ENCODE measurements at regions not wholly inside any gene's neighbourhood (a gene's known extent, or its start where the extent isn't known, plus 50 kb on each side); places are given as distances from the start of the nearest gene placed in this dataset.
"Not testable (repeated sequence)": the region's sequence is repeated elsewhere in the genome, so short reads cannot be mapped to it uniquely, and the experiment has no call there.

DNA sequence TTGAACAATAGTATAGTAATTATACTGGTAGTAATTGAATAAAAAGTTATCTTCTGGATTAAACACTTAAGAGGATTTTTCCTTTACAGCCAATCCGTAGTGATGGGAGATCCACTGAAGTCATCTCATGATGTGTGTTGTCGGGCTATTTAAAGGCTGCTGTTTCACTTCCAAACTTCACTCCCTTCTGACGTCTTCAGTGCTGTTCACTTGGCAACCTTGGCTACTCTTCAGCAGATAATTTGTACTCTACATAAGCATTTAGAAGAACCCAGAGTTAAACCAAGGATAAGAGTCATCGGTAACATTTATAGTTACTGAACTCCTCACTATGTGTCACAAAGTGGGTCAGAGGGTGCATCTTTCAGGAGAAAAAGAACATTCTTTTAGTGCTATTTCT lies 179.1 kb upstream of the EYA4 start:
- DNase-seq (ENCODE audit: low read depth in 1 of 2, low spot score in 2 of 2): no peak
- H3K4me3 ChIP-seq: no peak overlapping the region

GRCh38 chr6:133062696-133063306 lies 178.4 kb upstream of the EYA4 start:
- no peak for DNase-seq (ENCODE audit: low read depth in 1 of 2, low spot score in 2 of 2)
- Histone ChIP-seq H3K27me3 (replicated peaks) (peaks cover 2% of the 10 kb centered on the region; the same call in 1 of the 2 replicates), H3K27ac (no peak overlapping the region), H3K4me3 (no peak overlapping the region), H3K36me3 (no peaks in the 10 kb centered on the region), H3K4me1 (replicated peaks) (no peaks in the 10 kb centered on the region), H3K9me3 (replicated peaks) (no peaks in the 10 kb centered on the region)

More for the DNA sequence above, 179.1 kb upstream of the EYA4 start:
- Histone ChIP-seq H3K36me3 (no peaks in the 10 kb centered on the region), H3K27me3 (replicated peaks) (peaks cover 2% of the 10 kb centered on the region; the same call in 1 of the 2 replicates), H3K9me3 (replicated peaks) (no peaks in the 10 kb centered on the region), H3K4me1 (replicated peaks) (no peaks in the 10 kb centered on the region), H3K27ac (no peak overlapping the region)

DNA sequence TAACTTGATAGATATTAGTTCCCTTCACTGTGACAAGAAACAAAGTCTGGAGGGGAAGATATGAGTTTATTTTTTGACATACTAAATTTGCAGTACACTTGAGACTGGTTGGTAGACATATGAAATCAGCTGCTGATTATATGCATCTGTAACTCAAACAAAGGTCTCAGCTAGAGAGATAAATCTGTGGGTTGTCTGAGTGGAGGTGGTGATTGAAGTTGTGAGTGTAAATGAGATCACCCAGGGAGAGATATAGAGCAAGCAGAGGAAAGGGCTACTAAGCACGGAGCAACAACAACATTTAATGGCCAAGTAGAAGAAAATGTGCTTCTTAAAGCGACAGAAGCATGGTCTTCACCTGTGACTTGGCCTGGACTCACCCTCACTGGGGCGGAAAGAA lies 173.2 kb upstream of the EYA4 start:
- Histone ChIP-seq H3K27me3 (replicated peaks) (no peaks in the 10 kb centered on the region; the same call in 1 of the 2 replicates), H3K36me3 (no peaks in the 10 kb centered on the region), H3K9me3 (replicated peaks) (no peaks in the 10 kb centered on the region), H3K27ac (no peak overlapping the region), H3K4me3 (no peak overlapping the region), H3K4me1 (replicated peaks) (no peaks in the 10 kb centered on the region)
- DNase-seq (ENCODE audit: low read depth in 1 of 2, low spot score in 2 of 2): no peak

DNA sequence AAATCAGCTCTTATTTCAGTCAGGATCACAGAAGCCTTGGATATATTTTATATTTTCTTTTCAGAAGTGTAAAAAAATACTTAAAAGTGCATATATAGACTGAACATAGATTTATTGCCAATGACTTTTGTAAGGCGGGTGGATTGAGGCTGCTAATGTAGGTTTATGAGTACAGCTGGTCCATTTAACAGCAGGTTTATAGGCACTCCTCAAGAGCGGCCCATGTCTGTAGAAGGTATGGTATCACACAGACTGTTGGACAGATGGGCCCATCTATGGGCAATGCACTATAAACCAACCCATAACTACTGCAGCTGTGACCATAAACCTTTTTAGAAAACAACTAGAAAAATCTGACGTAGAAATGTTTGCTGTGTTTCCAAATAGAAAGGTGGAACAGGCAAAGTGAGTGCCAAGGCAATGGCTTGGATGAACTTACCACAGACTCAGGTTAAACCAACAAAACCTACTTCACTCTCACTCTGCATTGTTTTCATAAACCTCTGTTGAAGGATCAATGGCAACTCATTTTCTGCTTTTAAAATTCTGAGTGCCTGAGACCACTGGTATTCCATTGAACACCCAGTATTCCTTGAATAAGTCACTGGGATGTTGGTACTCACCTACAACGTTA lies 170.6 kb upstream of the EYA4 start:
- H3K27ac ChIP-seq: no peak overlapping the region
- no peak overlapping the region for H3K4me3 ChIP-seq
- H3K36me3 ChIP-seq: no peaks in the 10 kb centered on the region
- DNase-seq (ENCODE audit: low read depth in 1 of 2, low spot score in 2 of 2): no peak
- H3K9me3 ChIP-seq (replicated peaks): no peaks in the 10 kb centered on the region
- H3K4me1 ChIP-seq (replicated peaks): no peaks in the 10 kb centered on the region
- H3K27me3 ChIP-seq (replicated peaks): 0 out of 2 replicates have a peak, but pooled peaks cover 2% of the 10 kb centered on the region

DNA sequence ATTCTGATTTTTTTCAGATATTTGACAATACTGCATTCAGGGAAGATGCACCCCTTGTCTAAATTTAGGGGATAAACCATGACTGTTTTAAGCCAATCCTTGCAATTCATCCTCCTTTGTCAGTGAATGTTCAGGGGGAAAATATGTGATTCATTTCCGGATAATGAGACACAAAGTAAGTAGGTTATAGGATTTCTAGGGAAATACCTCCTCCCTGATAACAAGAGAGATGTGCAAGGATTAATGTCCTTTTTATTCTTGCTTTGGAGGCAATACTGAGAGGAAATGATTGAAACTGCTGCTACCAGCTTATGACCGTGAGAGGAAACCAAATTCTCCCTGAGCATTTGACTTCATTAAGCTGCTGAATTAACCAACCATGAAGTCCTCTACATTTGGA lies 161.3 kb upstream of the EYA4 start:
- DNase-seq (ENCODE audit: low read depth in 1 of 2, low spot score in 2 of 2): no peak
- no peaks in the 10 kb centered on the region for H3K4me1 ChIP-seq (replicated peaks)
- no peaks in the 10 kb centered on the region for H3K9me3 ChIP-seq (replicated peaks)
- H3K4me3 ChIP-seq: no peak overlapping the region
- no peaks in the 10 kb centered on the region for H3K36me3 ChIP-seq
- H3K27ac ChIP-seq: no peak overlapping the region
- 0 out of 2 replicates have a peak, but pooled peaks cover 2% of the 10 kb centered on the region for H3K27me3 ChIP-seq (replicated peaks)

- H3K4me3 ChIP-seq: no peak overlapping the region
- H3K36me3 ChIP-seq: no peaks in the 10 kb centered on the region
- H3K4me1 ChIP-seq (replicated peaks): no peaks in the 10 kb centered on the region
- no peaks in the 10 kb centered on the region for H3K9me3 ChIP-seq (replicated peaks)
- H3K27ac ChIP-seq: no peak overlapping the region
- no peaks in the 10 kb centered on the region for H3K27me3 ChIP-seq (replicated peaks)
- no peak for DNase-seq (ENCODE audit: low read depth in 1 of 2, low spot score in 2 of 2)
These were observed 157.7 kb upstream of the EYA4 start for GRCh38 chr6:133083248-133083967.

DNA sequence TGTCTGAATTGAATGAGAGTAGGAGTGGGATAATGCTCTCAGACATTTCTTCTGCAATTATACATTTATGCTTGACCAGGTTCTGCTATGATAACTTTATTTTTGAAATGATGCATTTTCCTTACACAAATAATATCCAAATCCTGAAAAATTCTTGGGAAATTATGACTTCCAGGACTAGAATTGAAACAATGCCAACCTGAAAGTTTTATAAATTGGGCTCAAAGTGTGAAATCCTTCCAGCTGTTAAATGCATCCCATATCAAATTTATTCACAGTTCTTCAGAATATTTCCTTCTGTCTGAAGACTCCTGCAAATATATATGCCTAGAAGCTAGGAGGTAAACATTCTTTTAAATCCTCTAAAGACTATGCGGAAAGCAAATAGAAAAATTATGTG lies 155.7 kb upstream of the EYA4 start:
- no peaks in the 10 kb centered on the region for H3K27me3 ChIP-seq (replicated peaks)

GRCh38 chr6:133085896-133086295 lies 155.3 kb upstream of the EYA4 start:
- no peaks in the 10 kb centered on the region for H3K4me1 ChIP-seq (replicated peaks)
- no peaks in the 10 kb centered on the region for H3K9me3 ChIP-seq (replicated peaks)
- no peak overlapping the region for H3K4me3 ChIP-seq
- no peak overlapping the region for H3K27ac ChIP-seq
- no peak for DNase-seq (ENCODE audit: low read depth in 1 of 2, low spot score in 2 of 2)
- H3K36me3 ChIP-seq: no peaks in the 10 kb centered on the region
- H3K27me3 ChIP-seq (replicated peaks): no peaks in the 10 kb centered on the region

More for the DNA sequence above, 155.7 kb upstream of the EYA4 start:
- no peak for DNase-seq (ENCODE audit: low read depth in 1 of 2, low spot score in 2 of 2)
- Histone ChIP-seq H3K9me3 (replicated peaks) (no peaks in the 10 kb centered on the region), H3K4me3 (no peak overlapping the region), H3K4me1 (replicated peaks) (no peaks in the 10 kb centered on the region), H3K36me3 (no peaks in the 10 kb centered on the region), H3K27ac (no peak overlapping the region)

GRCh38 chr6:133088931-133089695 lies 152.0 kb upstream of the EYA4 start:
- Histone ChIP-seq H3K4me1 (replicated peaks) (no peaks in the 10 kb centered on the region), H3K9me3 (replicated peaks) (no peaks in the 10 kb centered on the region), H3K27ac (no peak overlapping the region), H3K27me3 (replicated peaks) (no peaks in the 10 kb centered on the region), H3K4me3 (no peak overlapping the region), H3K36me3 (no peaks in the 10 kb centered on the region)
- DNase-seq (ENCODE audit: low read depth in 1 of 2, low spot score in 2 of 2): no peak

GRCh38 chr6:133092199-133092598 lies 149.0 kb upstream of the EYA4 start:
- no peaks in the 10 kb centered on the region for H3K9me3 ChIP-seq (replicated peaks)
- no peaks in the 10 kb centered on the region for H3K4me1 ChIP-seq (replicated peaks)
- no peaks in the 10 kb centered on the region for H3K36me3 ChIP-seq
- no peaks in the 10 kb centered on the region for H3K27me3 ChIP-seq (replicated peaks)
- no peak overlapping the region for H3K4me3 ChIP-seq
- no peak for DNase-seq (ENCODE audit: low read depth in 1 of 2, low spot score in 2 of 2)
- H3K27ac ChIP-seq: no peak overlapping the region

DNA sequence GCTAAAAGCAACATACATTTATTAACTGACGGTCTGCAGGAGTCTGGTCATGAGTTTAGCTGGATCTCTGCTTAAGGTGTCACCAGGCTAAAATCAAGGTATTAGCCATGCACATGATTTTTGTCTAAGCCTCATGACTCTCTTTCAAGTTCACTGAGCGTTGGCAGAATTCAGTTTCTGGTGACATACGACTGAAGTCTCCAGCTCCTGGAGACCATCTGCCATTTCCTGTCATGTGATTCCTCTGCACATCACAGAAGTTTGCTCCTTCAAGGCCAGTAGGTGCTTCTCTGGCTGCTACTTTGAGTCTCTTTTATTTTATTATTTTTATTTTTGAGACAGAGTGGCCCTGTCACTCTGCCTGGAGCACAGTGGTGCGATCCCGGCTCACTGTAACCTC lies 148.4 kb upstream of the EYA4 start:
- Histone ChIP-seq H3K36me3 (no peaks in the 10 kb centered on the region), H3K4me3 (no peak overlapping the region), H3K27me3 (replicated peaks) (no peaks in the 10 kb centered on the region), H3K4me1 (replicated peaks) (no peaks in the 10 kb centered on the region), H3K27ac (no peak overlapping the region), H3K9me3 (replicated peaks) (no peaks in the 10 kb centered on the region)
- DNase-seq (ENCODE audit: low read depth in 1 of 2, low spot score in 2 of 2): no peak

GRCh38 chr6:133093211-133093610 lies 147.9 kb upstream of the EYA4 start:
- not testable (repeated sequence) for H3K36me3 ChIP-seq; H3K4me1 ChIP-seq (replicated peaks); H3K4me3 ChIP-seq; H3K27me3 ChIP-seq (replicated peaks); DNase-seq (ENCODE audit: low read depth in 1 of 2, low spot score in 2 of 2); H3K9me3 ChIP-seq (replicated peaks); H3K27ac ChIP-seq

DNA sequence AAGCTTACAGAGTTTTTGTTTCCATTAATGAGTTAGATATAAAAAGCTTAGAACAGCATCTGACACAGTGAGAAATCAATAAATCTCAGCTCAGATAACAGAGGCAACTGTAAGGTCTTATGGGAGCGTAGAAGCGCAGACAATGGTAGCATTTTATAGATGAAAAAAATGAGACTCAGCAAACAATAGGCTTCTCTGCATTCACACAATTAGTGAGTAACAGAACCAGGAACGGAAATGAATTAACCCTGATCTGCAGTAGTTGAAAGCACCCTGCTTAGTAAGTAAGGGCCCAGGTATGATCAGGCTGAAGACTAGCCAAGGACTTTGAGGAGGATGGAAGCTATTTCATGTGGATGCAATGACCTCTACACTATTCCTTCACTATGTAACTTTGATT lies 147.2 kb upstream of the EYA4 start:
- Histone ChIP-seq H3K27ac (no peak overlapping the region), H3K36me3 (no peaks in the 10 kb centered on the region), H3K27me3 (replicated peaks) (no peaks in the 10 kb centered on the region), H3K4me3 (no peak overlapping the region), H3K9me3 (replicated peaks) (no peaks in the 10 kb centered on the region), H3K4me1 (replicated peaks) (no peaks in the 10 kb centered on the region)
- DNase-seq (ENCODE audit: low read depth in 1 of 2, low spot score in 2 of 2): no peak

DNA sequence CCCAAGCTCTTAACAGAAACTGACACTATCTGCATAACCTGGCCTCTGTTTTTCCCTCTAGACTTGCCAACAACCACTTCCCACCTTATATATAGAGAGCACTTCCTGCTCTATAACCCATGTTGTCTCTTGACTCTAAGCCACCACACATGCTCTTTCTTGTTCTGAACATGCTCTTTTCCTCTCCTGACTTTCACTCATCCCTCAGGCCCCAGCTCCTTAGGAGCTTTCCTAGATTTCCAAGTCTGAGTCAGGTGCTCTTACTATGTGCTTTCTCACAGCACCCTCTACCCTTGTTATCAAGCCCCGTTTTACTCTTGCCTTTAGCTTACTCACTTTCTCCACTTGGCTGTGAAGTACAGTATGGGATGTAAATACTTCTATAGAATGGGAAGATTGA lies 143.9 kb upstream of the EYA4 start:
- DNase-seq (ENCODE audit: low read depth in 1 of 2, low spot score in 2 of 2): no peak
- no peaks in the 10 kb centered on the region for H3K4me1 ChIP-seq (replicated peaks)
- H3K27me3 ChIP-seq (replicated peaks): no peaks in the 10 kb centered on the region
- no peak overlapping the region for H3K27ac ChIP-seq
- no peaks in the 10 kb centered on the region for H3K36me3 ChIP-seq
- no peak overlapping the region for H3K4me3 ChIP-seq
- H3K9me3 ChIP-seq (replicated peaks): no peaks in the 10 kb centered on the region

Data from SJSA1 (cell line).